HG02840 (cell line): ENCODE measurements at regions not wholly inside any gene's neighbourhood (a gene's known extent, or its start where the extent isn't known, plus 50 kb on each side); places are given as distances from the start of the nearest gene placed in this dataset.
"Not testable (repeated sequence)": the region's sequence is repeated elsewhere in the genome, so short reads cannot be mapped to it uniquely, and the experiment has no call there.

Experiments
- ATAC-seq: cut with Tn5 transposase; IDR thresholded peaks from one replicate; pipeline ENCODE4 v1.9.1; 2021; ENCODE audit warnings: mild to moderate bottlenecking, moderate library complexity, moderate number of reproducible peaks; ENCODE audit not compliant: unreplicated experiment, low FRiP score

GRCh38 chr2:175872721-175873120, 129.3 kb downstream of the LNPK start:
- no peak for ATAC-seq

GRCh38 chr2:175872005-175872348, 130.1 kb downstream of the LNPK start:
- no peak for ATAC-seq

DNA sequence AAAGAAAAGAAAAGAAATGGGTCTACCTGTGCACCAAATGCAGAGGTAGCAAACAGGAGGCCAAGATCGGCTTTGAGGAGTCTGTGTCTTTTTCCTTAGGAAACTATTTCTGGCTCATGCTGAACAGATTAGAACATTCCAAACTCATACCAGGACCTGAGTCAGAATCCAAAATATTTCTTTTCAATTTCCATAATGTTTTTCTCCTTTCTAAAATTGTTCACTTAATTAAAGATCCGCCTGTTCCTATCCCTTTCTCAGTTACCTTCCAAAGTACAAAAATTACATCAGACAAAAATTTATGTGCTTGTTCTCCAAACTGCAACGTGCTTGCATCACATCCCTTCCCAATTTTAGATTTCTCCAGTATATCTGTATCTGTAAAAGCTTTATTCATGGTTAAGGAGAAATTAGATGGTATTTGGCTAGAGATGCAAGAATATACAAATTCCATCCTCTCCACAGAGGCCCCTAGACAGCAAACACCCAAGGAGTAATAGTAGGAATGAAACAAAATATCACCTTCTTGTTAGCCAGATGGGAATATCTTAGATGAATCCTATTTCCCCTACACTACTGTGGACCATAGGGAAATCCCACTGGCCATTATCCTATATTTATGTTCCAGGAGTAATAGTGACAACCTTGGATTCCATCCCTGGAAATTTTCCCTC, 130.6 kb downstream of the LNPK start:
- no peak for ATAC-seq

DNA sequence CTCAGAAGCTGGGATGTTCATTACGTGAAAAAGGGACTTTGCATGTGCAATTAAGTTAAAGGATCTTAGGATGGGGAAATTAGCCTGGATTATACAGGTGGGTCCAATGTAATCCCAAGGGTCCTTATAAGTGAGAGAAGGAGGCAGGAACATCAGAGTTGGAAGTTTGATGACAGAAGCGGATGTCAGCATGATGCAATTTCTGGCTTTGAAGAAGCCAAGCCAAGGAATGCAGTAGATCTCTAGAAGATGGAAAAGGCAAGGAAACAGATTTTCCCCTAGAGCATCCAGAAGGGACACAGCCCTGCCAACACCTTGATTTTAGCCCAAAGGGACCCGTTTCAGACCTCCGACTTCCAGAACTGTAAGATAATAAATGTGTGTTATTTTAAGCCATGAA, 136.4 kb downstream of the LNPK start:
- ATAC-seq: no peak

GRCh38 chr2:175864137-175864850, 137.8 kb downstream of the LNPK start:
- no peak for ATAC-seq

DNA sequence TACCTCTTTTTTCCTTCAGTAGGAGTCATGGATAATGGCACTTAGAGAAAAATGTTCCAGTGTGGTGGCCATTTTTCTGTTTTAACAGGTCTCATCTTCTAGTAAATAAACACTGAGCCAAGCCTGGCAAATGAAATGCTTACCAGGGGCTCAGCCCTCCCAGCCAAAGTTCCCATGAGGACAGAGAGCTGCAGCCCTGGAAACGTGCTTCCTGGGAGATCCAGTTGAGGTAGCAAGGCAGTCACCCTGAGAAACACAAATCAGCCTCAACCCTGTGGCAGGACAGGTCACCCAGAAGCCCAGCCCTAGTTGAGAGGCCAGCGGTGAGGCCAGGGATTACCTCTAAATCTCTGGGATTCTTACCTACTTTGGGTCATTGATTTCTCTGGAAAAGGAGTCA, 140.1 kb downstream of the LNPK start:
- no peak for ATAC-seq

GRCh38 chr2:175855794-175856453, 146.1 kb downstream of the LNPK start:
- ATAC-seq: no peak

- ATAC-seq: no peak
Measured at GRCh38 chr2:175855236-175855635, 146.8 kb downstream of the LNPK start.

DNA sequence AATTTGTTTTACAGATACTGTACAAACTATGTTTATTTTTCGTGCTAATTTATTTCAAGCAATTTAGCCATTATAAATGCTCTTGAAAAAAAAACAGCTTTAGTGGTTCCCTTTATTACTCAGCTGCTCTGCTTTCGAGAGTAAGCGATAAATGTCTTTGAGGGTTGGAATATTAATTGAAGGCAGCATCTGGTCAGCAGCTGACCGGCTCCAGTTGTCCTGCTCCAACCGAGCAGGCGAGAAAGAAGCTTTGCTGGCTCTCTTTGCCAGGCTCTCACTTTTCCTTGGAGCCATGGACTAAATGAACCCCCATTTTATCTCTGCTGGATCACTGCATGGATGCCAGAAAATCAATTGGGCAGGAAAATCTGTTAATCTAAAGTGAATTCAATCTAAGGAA, 147.4 kb downstream of the LNPK start:
- no peak for ATAC-seq

- no peak for ATAC-seq
Measured at GRCh38 chr2:175854129-175854528, 147.9 kb downstream of the LNPK start.

GRCh38 chr2:175853616-175853890, 148.5 kb downstream of the LNPK start:
- no peak for ATAC-seq

DNA sequence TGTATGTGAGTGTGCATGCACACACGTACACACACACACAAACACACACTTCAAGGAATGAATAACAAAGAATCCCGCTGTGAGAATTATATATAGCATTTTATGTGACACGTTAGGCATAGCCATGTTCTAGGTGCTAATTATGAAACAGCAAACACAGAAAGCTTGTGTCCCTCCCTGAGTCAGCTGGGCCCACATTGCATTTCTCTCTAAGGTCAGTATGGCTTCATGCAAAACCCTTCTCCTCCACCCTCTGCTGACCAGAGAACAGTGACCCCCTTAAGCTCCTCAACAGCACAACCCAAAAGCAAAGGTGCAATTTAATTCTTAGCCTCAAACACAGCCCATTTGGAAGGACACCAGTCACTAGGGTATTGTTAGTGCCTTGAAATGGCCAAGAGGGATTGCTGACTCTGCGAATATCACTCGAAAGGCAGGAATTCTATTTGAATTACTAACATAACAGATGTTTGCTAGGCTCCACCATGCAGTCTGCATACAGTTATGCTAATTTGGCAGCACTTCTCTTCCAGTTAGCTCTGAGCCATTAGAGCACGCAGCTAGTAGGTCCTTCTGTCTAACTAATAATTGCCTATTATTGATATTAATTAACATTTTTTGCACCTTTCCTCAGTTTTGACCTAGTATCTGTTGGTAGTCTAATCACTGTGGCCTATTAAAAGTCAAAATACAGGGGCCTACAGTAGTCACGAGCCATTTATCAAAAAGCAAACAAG, 149.0 kb downstream of the LNPK start:
- ATAC-seq: no peak

DNA sequence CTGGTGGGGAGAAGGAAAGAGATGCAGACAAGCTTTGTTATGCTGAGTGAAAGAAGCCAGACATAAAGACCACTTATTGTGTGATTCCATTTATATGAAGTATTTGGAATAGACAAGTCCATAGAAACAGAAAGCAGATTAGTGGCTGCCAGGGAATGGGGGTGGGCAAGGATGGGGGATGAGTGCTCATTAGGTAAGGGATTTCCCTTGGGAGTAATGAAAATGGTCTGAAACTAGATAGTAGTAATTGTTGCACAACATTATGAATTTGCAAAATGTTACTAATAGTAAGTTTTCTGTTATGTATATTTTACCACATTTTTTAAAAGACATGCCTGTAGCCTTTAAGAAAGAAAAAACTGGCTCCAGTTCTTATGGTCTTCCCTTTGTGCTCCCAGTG, 154.9 kb downstream of the LNPK start:
- no peak for ATAC-seq

- no peak for ATAC-seq
Measured at GRCh38 chr2:175844169-175844568, 157.9 kb downstream of the LNPK start.

DNA sequence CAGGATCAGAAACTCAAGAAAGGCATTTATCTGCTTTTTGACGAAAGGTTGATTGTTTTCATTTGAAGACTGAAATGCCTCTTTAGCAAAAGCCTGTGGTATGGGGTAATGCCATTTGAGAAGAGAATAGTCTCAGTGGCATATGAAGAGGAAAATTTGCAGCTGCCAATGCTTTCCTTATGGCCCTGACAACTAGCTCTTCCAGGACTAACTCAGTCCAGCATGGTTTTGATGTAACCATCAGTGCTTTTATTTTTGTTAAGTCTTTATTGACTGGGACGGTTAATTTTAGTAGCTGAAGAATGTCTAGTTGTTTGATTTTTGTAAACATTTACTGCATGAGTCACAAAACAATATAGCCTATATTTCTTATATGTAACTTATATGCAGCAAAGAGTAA, 158.4 kb downstream of the LNPK start:
- ATAC-seq: no peak

DNA sequence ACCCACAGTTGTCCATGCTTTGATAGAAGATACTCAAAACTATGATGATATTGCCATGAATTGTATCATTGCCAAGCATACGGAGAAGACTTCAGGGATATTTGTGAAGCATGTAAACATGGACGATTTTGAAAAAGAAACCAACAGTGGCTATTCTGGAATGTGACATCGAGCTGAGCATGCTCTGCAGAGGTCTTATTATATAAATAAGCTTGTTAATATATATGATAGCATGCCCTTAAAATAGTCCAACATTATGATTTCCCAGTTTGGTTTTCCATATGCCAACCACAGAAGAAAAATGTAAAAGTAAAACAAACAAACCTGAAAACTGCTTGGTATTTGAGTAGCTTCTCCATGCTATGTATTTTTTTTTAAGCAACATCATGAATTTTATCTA, 159.1 kb downstream of the LNPK start:
- ATAC-seq: no peak

DNA sequence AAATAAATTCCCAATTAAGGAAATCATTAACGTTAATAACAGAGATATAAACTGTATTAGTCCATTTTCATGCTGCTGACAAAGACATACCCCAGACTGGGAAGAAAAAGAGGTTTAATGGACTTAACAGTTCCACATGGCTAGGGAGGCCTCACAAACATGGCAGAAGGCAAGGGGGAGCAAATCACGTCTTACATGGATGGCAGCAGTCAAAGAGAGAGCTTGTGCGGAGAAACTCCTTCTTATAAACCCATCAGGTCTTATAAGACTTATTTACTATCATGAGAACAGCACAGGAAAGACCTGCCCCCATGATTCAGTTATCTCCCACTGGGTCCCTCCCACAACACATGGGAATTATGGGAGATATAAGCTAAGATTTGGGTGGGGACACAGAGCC, 161.3 kb downstream of the LNPK start:
- not testable (repeated sequence) for ATAC-seq

DNA sequence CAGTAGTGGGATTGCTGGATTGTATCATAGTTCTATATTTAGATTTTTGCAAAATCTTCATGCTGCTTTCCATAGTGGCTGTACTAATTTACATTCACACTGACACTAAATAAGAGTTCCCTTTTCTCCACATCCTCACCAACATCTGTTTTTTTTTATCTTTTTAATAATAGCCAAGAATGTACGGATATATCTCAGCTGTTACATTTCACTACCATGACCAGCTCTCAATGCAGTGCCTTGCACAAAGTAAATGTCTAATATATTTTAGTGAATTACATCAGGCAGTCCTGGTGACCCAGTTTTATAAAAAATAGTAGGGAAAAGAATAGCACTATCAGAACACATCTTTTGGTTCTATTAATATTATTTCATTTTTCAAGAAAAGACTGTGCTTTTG, 161.8 kb downstream of the LNPK start:
- ATAC-seq: no peak

GRCh38 chr2:175838979-175839378, 163.1 kb downstream of the LNPK start:
- ATAC-seq: no peak

- no peak for ATAC-seq
Measured at GRCh38 chr2:175837046-175837445, 165.0 kb downstream of the LNPK start.

DNA sequence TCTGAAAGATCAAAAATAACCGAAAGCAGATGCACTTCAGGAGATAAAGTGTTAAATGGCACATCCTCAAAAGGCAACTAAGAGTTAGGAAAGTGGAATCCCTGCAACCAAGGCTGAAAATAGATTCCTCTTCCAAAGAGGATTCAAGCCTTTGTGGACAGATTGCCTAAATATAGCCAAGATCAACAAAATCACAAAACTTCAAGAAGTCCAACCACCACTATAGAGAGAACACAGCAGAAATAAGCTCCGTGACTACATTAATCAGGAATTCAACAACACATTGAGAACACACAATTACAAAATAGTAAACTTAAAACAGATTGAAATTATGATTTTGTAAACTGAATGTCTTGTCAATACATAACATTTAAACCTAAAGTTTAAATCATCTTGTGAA, 165.7 kb downstream of the LNPK start:
- ATAC-seq: no peak
